Forelimb muscle (tissue), 1 donor: ENCODE measurements at regions not wholly inside any gene's neighbourhood (a gene's known extent, or its start where the extent isn't known, plus 50 kb on each side); places are given as distances from the start of the nearest gene placed in this dataset.

Experiments
- DNase-seq: peaks from one replicate; pipeline ENCODE4 v3.0.0-alpha.2; 2013; ENCODE audit warnings: low read depth

DNA sequence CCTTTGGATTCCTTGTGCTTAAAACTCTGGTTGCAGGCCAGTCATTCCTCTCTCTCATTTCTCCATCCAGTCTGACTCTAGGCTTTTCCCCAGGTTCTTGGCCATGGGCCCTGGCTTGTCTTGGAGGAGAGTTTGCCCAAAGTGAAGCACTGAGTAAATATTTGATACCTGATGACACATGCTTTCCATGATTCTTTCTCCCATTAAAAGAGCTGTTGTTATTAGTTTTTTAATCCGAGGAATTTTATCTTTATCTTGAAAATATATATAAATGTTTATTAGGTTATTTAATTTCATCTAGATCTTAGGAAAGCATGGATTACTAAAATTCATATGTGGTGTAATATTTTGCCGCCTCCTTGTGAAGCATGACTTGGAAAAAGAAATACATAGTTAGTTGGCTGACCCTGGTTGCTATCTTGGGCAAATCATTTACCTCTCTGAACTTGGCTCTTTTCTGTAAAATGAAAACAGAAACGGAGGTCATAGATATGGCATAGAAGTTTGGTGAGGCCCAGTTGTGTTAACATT is 650.1 kb downstream of the SLC4A3 start:
- DNase-seq, result no peak

DNA sequence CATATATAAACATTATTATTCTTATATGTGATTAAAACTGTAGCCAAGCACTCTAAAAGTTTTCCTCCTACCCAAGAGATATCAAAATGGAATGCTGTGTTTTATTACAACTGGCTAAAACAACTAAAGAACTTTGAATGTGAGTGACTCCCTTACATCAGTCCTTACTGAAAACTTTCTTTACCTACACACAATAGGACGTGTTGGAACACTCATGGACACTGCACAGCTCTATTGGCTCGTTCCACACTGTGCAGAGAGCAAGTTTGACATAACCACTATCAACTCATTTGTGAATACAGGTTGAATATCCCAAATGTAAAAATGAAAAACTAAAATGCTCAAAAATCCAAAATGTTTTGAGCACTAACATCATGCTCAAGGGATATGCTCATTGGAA is 650.6 kb downstream of the SLC4A3 start:
- no peak for DNase-seq

DNA sequence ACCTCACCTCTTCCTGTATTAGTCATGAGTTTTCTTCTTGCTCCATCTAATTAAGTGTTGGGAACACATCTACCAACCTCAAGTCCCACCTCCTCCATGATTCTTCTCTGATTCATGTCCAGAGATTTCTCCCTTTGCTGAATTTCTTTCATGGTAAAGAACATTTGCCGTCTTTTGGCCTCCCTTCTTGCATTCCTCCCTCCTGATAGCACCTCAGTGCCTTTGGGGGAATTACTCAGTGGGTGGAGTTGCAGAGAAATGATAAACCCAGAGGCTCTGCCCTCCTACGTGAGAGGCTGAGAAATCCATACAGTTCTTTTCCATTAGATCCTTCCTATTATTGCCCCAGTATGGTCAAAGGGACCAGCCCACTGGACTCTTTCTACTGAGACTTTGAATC is 651.9 kb downstream of the SLC4A3 start:
- DNase-seq, result no peak

DNA sequence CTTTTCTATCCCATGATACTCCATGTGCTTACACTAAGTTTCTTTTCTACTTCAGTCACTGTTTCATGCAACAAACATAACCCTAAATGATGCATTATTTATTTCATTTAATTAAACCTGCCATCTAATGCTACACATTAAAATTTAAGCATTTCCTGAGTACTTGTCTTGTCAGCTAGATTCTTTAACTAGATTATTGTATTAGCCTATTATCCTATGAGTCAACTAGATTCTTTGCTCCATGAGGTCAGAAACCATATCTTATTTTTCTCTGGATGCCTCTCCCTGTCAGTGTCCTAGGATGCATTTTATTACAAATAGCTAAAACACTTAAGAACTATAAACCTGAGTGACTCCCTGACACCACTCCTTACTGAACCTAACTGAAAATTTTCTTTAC is 652.4 kb downstream of the SLC4A3 start:
- no peak for DNase-seq

DNA sequence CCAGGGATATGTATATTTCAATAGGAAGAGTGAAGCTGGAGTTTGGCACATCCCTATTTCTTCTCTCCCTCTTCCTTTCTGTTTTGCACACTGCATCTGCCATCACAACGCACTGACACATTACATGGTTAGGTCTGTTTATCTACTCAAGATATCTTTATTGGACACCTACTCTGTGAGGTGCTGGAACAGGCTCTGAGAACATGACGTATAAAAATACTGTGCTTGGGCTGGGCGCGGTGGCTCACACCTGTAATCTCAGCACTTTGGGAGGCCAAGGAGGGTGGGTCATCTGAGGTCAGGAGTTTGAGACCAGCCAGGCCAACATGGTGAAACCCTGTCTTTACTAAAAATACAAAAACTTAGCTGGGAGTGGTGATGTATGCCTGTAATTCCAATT is 653.3 kb downstream of the SLC4A3 start:
- DNase-seq, result no peak

- DNase-seq, result no peak
These were observed 654.3 kb downstream of the SLC4A3 start for GRCh38 chr2:220281771-220282170.

GRCh38 chr2:220282236-220282635 is 654.8 kb downstream of the SLC4A3 start:
- no peak for DNase-seq

- DNase-seq, result no peak
These were observed 666.5 kb downstream of the SLC4A3 start for GRCh38 chr2:220293966-220294365.

DNA sequence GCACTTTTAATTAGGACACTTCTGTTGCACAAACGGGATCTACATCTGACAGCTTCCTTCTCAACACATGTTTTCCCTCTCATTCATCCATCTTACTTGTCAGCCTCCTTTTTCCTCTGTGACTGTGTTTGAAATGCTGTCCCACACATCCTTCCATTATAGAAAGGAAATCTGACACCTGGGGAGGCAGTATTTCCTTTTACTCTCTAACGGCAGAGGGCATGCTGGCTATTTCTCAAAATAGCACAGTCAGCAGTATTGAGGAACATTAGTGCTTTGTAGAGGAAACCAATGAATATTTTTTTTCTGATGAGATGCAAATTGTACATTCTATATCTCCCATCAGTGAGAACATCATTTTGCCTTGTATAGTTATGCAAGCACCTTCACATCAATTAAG is 668.7 kb downstream of the SLC4A3 start:
- DNase-seq, result no peak

GRCh38 chr2:220297093-220297492 is 669.7 kb downstream of the SLC4A3 start:
- DNase-seq, result no peak

DNA sequence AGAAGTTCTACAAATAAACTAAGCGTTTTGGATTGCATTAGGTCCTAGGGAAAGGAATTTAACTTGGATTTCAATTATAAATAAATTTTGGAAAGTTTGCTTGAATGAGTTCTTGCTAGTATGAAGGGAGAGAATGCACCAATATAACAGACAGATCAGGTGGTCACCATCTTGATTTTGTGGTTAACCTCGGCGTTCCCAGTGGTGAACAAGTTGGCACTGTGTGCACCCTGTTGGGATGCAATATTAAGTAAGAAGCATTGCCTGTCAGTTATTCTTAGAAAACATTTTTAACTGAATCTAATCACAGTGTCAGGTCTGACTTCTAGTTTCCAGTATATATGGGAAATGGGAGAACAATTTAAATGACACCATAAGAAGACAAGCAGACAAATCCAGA is 673.4 kb downstream of the SLC4A3 start:
- DNase-seq, result no peak

- no peak for DNase-seq
These were observed 675.3 kb downstream of the SLC4A3 start for GRCh38 chr2:220302756-220303155.

DNA sequence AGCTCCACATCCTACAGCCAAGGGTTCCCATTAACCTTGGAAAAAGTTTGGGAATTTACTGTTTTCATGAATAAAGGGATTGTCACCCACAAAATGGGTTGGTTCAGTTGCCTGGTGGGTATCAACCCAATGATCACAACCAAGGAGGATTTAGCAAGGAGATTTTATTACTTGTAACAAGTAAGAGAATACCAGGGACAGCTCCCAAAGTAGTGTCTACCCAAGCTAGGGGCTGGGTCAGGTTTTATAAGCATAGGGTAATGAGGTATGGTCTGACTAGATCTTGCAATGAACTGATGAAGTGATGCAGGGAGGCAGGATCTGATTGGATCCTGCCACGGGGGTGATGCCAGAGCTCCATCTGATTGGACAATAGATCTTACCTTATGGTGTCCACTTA is 681.8 kb downstream of the SLC4A3 start:
- no peak for DNase-seq

GRCh38 chr2:220310451-220310861 is 683.0 kb downstream of the SLC4A3 start:
- DNase-seq, result no peak

- DNase-seq, result no peak
These were observed 687.8 kb downstream of the SLC4A3 start for GRCh38 chr2:220315098-220315823.

DNA sequence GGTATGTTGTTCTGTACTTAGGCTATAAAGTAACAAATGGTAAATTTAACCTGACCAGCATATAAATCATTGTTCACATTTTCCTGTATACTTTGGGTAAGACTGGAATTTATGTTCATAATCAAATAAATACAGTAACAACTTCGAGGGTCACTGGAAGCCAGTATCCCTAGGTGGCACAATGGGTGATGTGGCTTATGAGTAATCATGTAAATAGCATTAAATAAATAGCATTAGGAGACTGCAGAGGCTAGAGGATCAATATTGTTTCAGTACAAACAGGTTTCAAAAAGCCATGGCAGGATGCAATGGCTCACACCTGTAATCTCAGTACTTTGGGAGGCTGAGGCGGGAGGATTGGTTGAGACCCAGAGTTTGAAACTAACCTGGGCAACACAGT is 690.6 kb downstream of the SLC4A3 start:
- DNase-seq, result no peak

DNA sequence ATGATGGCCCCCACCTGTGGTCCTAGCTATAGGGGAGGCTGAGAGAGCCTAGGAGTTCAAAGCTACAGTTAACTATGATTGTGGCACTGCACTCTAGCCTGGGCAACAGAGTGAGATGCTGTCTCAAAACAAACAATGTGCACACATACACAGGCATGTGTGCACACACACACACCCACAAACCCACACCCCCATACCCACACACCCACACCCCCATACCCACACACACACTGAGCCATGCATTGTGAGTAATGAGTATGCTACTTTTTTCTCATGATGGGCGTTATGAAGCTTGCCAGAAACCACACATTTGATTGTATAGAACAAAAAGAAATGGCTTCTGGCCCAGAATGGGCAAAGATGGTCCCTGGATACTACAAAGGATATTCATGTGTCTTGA is 691.1 kb downstream of the SLC4A3 start:
- DNase-seq, result no peak

DNA sequence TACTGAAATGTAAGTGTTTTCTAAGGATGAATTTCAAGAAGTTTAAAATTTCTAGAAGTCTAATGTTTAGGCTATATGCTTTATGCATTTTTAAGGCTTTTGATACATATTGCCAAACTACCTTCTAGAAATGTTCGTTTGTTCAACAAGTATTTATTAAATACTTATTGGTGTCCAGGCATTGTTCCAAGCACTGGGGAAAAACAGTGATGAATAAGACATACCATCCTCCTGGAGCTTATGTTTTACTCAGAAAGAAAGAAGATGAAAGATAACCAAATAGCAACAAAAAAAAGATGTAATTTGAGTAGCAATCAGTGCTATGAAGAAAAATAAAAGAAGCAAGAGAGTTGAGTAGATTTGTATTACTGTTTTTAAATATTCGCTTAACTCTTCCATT is 692.9 kb downstream of the SLC4A3 start:
- DNase-seq, result no peak

DNA sequence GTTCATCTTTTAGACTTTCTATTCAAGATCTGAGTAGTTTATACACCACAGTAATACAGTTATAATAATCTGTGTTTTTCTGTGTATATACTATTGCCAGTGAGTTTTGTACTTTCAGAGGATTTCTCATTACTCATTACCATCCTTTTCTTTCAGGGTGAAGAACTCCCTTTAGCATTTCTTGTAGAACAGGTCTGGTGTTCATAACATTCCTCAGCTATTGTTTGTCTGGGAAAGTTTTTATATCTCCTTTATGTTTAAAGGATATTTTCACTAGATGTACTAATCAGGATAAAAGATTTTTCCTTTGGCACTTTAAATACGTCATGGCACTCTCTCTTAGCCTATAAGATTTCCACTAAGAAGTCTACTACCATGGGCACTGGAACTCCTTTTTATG is 705.5 kb downstream of the SLC4A3 start:
- DNase-seq, result no peak

- DNase-seq, result no peak
These were observed 706.8 kb downstream of the SLC4A3 start for GRCh38 chr2:220334210-220334609.

DNA sequence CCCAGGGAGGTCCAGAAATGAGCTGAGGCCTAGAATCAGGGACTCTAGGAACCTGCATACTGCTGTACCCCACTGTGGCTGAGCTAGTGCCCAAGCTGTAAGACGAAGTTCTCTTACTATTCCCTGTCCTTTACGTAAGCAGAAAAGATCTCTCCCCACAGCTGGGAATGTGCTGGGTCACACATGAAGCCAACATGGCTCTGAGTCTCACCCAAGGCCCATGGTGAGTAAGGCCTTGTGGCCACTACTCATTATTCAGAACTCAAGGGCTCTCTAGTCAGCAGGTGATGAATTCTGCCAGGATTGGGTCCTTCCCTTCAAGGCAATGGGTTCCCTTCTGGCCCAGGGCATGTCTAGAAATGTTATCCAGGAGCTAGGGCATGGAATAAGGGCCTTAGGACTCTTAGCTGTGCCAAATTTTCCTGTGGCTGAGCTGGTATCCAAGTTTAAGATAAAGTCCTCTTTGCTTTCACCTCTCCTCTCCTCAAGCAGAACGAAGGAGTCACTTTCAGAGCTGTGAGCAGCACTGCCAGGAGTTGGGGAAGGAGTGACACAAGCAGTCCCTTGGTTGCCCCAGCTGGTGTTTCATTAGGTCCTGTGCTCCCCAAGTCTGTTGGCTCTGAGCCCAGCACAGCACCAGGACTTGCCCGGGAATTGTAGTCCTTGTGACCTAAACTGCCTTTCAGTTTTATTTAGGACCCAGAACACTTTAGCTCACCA is 707.6 kb downstream of the SLC4A3 start:
- no peak for DNase-seq

DNA sequence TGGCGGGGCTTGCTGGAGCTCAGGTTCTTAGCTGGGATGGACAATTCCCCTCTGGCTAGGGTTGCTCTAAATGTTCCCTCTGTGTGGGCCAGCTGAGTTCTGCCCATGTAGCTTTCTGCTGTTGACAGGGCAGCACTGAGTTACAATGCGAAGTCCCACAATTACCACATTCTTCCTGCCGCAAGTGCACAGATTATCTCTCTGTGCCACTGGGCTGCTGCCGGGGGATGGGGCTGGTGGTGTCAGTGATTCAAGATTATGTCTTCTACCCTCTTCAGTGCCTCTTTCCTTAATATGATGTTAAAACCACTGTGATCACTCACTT is 708.1 kb downstream of the SLC4A3 start:
- DNase-seq, result no peak

DNA sequence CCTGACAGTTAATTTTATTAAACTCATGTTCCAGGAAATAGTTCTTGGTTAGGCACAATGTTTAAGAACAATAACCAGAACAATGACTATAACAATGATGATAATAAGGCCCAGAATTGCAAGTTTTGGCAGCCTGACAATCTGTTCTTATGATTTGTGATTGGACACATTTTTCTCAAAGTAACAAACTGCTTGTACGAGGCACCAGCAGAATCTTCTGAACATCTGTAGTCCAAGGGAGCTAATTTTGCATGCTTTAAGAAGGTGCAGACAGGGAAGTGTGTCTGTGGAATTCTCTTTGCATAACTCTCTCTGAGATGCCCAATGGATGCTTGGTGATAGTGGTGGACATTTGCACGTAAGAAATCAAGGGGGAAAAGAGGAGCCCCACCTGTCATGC is 709.3 kb downstream of the SLC4A3 start:
- no peak for DNase-seq
